GM23248 (cell line): ENCODE measurements at regions not wholly inside any gene's neighbourhood (a gene's known extent, or its start where the extent isn't known, plus 50 kb on each side); places are given as distances from the start of the nearest gene placed in this dataset.

Experiments
- EZH2 ChIP-seq: fragments of 200-600 bp; sonication (generic); IDR thresholded peaks from 2 replicates; pipeline ENCODE4 v1.6.1; 2018; ENCODE audit warnings: antibody characterized with exemption, mild to moderate bottlenecking; ENCODE audit not compliant: insufficient read depth, poor library complexity, severe bottlenecking
- EZH2phosphoT487 ChIP-seq: fragments of 200-600 bp; sonication (generic); IDR thresholded peaks from 2 replicates; pipeline ENCODE4 v1.6.1; 2018; ENCODE audit warnings: antibody characterized with exemption, moderate library complexity, mild to moderate bottlenecking, low read depth; ENCODE audit not compliant: insufficient read depth

GRCh38 chr9:79989079-79989478 is 417.3 kb downstream of the TLE4 start:
- TF ChIP-seq EZH2 (no peak), EZH2phosphoT487 (no peak)
